OCI-LY7 (cell line): ENCODE measurements at regions not wholly inside any gene's neighbourhood (a gene's known extent, or its start where the extent isn't known, plus 50 kb on each side); places are given as distances from the start of the nearest gene placed in this dataset.

ENCODE experiments used
- BruUV-seq: library from RNA; stranded (reverse); fragments of 400-500 nt; replicated peaks from 2 replicates; lab custom pipeline; 2021; lab: Mats Ljungman, UMichigan
- CTCF ChIA-PET: fragments of 300-600 bp; sonication (Branson Sonifier 250); formaldehyde crosslinking; loops from one replicate; lab custom pipeline; 2022; ENCODE audit warnings: antibody characterized with exemption; ENCODE audit not compliant: unreplicated experiment; lab: Charles Lee
- POLR2A ChIA-PET: fragments of 300-600 bp; sonication (Branson Sonifier 250); formaldehyde crosslinking; loops from one replicate; lab custom pipeline; 2022; ENCODE audit warnings: antibody characterized with exemption; lab: Charles Lee
- DNase-seq: peaks from one replicate; pipeline ENCODE4 v3.0.0-alpha.2; 2015; ENCODE audit warnings: low spot score
- H2AFZ ChIP-seq: fragments of 200-600 bp; sonication (generic), shearing (Covaris generic); 2 replicates; pipeline ENCODE4 v1.6.1; 2014; ENCODE audit warnings: mild to moderate bottlenecking, antibody characterized with exemption, low read length, moderate library complexity
- H3K27ac ChIP-seq: fragments of 200-600 bp; sonication (generic); 2 replicates; pipeline ENCODE4 v1.5.1; 2014; ENCODE audit warnings: mixed run types, low read depth, mild to moderate bottlenecking, moderate library complexity, low read length, inconsistent platforms; ENCODE audit not compliant: poor library complexity, severe bottlenecking
- H3K36me3 ChIP-seq: fragments of 200-600 bp; sonication (generic); 2 replicates; pipeline ENCODE4 v1.6.1; 2014; ENCODE audit warnings: mild to moderate bottlenecking, antibody characterized with exemption, low read length, moderate library complexity, mixed read lengths; ENCODE audit not compliant: insufficient read depth
- H3K4me1 ChIP-seq: fragments of 200-600 bp; sonication (generic); 2 replicates; pipeline ENCODE4 v1.5.1; 2014; ENCODE audit warnings: mild to moderate bottlenecking, low read length; ENCODE audit not compliant: insufficient read depth, poor library complexity, severe bottlenecking
- H3K4me2 ChIP-seq: fragments of 200-600 bp; sonication (generic); 2 replicates; pipeline ENCODE4 v1.6.1; 2014; ENCODE audit warnings: mild to moderate bottlenecking, low read length
- H3K4me3 ChIP-seq: fragments of 200-600 bp; sonication (generic); 2 replicates; pipeline ENCODE4 v1.5.1; 2014; ENCODE audit warnings: mild to moderate bottlenecking, low read depth, low read length; ENCODE audit not compliant: poor library complexity, severe bottlenecking
- H3K79me2 ChIP-seq: fragments of 200-600 bp; sonication (generic); 2 replicates; pipeline ENCODE4 v1.6.1; 2016; ENCODE audit warnings: low read depth, mild to moderate bottlenecking, low read length, moderate library complexity, mixed read lengths; ENCODE audit not compliant: insufficient read depth
- H3K9me2 ChIP-seq: fragments of 200-600 bp; sonication (generic); 2 replicates; pipeline ENCODE4 v1.6.1; 2016; ENCODE audit warnings: mild to moderate bottlenecking, low read length, mixed read lengths; ENCODE audit not compliant: insufficient read depth
- H3K9me3 ChIP-seq: fragments of 200-600 bp; sonication (generic); 2 replicates; pipeline ENCODE4 v1.6.1; 2014; ENCODE audit warnings: mild to moderate bottlenecking, mixed run types, low read length, mixed read lengths
- H4K20me1 ChIP-seq: fragments of 200-600 bp; sonication (generic); 2 replicates; pipeline ENCODE4 v1.6.1; 2014; ENCODE audit warnings: mild to moderate bottlenecking, antibody characterized with exemption, low read length, moderate library complexity, mixed read lengths; ENCODE audit not compliant: insufficient read depth
- EZH2phosphoT487 ChIP-seq: fragments of 200-600 bp; sonication (generic); IDR thresholded peaks from 2 replicates; pipeline ENCODE4 v1.6.1; 2018; ENCODE audit warnings: low read depth, borderline replicate concordance, mild to moderate bottlenecking, mixed run types, antibody characterized with exemption, low read length, moderate library complexity, mixed read lengths
- intact Hi-C: fragments of 100-400 bp; cut with micrococcal nuclease; formaldehyde crosslinking; loops from one replicate; pipeline ENCODE4 v1.10.0; 2022; ENCODE audit not compliant: unreplicated experiment
- TF ChIP-seq, protein P1 (sequence below): fragments of 200-600 bp; sonication (generic); conservative IDR thresholded peaks from 2 replicates; pipeline ENCODE4 v1.5.1; 2014; ENCODE audit warnings: mild to moderate bottlenecking, antibody characterized with exemption, low read length, moderate library complexity, mixed read lengths

DNA sequence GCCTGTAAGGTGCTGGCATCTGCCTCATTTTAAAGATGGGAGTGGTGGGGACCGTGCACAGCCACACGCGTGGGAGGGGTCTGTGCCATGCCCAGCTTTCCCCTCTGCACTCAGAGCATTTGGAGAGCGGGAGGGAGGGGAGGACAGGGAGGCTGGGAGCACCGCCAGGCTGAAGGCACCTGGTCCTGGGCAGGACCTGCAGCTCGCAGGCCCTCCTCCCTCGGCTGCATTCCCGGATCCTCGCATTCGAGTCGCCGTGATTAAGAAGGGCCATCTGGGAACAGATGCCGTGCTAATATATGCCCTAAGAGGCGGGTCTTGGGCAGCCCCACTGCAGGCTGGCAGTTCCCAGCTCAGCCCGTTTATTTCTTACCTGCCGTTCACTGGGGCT lies 84.0 kb downstream of the PTGR3 start:
- CTCF ChIA-PET: no interaction called here
- intact Hi-C loops: no loop called here
- no peaks in the 10 kb centered on the region for H4K20me1 ChIP-seq
- no peaks in the 10 kb centered on the region for H3K4me1 ChIP-seq
- H3K36me3 ChIP-seq: no peaks in the 10 kb centered on the region
- H3K27ac ChIP-seq: no peak overlapping the region
- H2AFZ ChIP-seq: no peak overlapping the region
- no peak overlapping the region for H3K4me3 ChIP-seq
- DNase-seq: no peak
- no peaks in the 10 kb centered on the region for H3K79me2 ChIP-seq
- no peaks in the 10 kb centered on the region for H3K9me2 ChIP-seq
- POLR2A ChIA-PET: no interaction called here
- no peaks in the 10 kb centered on the region for H3K9me3 ChIP-seq
- H3K4me2 ChIP-seq: no peak overlapping the region
- no TSS peak for BruUV-seq
- TF ChIP-seq, protein P1, sequence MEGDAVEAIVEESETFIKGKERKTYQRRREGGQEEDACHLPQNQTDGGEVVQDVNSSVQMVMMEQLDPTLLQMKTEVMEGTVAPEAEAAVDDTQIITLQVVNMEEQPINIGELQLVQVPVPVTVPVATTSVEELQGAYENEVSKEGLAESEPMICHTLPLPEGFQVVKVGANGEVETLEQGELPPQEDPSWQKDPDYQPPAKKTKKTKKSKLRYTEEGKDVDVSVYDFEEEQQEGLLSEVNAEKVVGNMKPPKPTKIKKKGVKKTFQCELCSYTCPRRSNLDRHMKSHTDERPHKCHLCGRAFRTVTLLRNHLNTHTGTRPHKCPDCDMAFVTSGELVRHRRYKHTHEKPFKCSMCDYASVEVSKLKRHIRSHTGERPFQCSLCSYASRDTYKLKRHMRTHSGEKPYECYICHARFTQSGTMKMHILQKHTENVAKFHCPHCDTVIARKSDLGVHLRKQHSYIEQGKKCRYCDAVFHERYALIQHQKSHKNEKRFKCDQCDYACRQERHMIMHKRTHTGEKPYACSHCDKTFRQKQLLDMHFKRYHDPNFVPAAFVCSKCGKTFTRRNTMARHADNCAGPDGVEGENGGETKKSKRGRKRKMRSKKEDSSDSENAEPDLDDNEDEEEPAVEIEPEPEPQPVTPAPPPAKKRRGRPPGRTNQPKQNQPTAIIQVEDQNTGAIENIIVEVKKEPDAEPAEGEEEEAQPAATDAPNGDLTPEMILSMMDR: no peak
- no peak for TF ChIP-seq EZH2phosphoT487

DNA sequence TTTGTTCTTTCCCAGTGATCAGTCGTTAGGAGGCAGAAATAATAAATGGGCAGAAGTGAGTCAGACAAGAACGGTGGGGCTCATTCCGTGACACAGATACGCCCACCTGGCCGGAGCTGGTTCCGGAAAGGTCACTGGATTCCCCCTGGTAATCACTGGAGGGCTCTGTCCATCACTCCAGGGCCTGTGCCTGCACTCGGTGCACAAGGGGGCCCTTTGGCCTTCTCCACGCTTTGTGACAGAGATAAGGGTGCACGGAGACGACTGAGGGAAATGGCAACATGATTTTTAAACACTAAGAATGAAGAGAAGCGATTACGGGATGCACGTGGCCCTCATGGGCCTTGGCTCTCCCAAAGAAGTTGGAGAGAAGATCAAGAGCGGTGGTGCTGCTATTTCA lies 84.4 kb downstream of the PTGR3 start:
- Histone ChIP-seq H4K20me1 (no peaks in the 10 kb centered on the region), H3K9me3 (no peaks in the 10 kb centered on the region), H3K4me3 (no peak overlapping the region), H3K9me2 (no peaks in the 10 kb centered on the region), H3K4me2 (no peak overlapping the region), H3K27ac (no peak overlapping the region), H3K4me1 (no peaks in the 10 kb centered on the region), H3K36me3 (no peaks in the 10 kb centered on the region), H3K79me2 (no peaks in the 10 kb centered on the region), H2AFZ (no peak overlapping the region)
- ChIA-PET POLR2A (no interaction called here), CTCF (no interaction called here)
- DNase-seq: no peak
- BruUV-seq: no TSS peak
- intact Hi-C loops: no loop called here
- no peak for TF ChIP-seq EZH2phosphoT487
- TF ChIP-seq, protein P1: no peak

DNA sequence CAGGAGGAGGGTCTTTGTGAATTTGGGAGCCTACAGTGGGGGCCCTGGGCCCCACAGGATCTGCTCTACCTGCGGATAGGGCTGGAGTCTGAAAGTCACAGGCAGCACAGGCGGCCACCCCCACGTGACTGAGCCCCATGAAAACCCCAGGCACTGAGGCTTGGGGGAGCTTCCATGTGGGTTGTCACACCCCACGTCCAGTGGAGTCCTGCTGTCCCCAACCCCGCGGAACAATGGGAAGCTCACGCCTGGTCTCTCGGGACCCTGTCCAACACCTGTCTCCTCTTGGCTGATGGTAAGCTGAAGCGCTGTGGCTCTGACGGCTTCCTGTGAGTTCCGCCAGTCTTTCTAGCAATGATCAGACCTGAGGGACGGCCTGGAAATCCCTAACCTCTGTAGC lies 85.8 kb downstream of the PTGR3 start:
- no peaks in the 10 kb centered on the region for H3K4me1 ChIP-seq
- BruUV-seq: no TSS peak
- H3K27ac ChIP-seq: no peak overlapping the region
- intact Hi-C loops: no loop called here
- no peak overlapping the region for H3K4me3 ChIP-seq
- H3K9me3 ChIP-seq: no peaks in the 10 kb centered on the region
- ChIA-PET CTCF (no interaction called here), POLR2A (no interaction called here)
- no peak overlapping the region for H2AFZ ChIP-seq
- H3K9me2 ChIP-seq: no peaks in the 10 kb centered on the region
- H3K4me2 ChIP-seq: no peak overlapping the region
- no peaks in the 10 kb centered on the region for H3K36me3 ChIP-seq
- TF ChIP-seq, protein P1: no peak
- TF ChIP-seq EZH2phosphoT487: no peak
- no peak for DNase-seq
- no peaks in the 10 kb centered on the region for H4K20me1 ChIP-seq
- H3K79me2 ChIP-seq: no peaks in the 10 kb centered on the region
